Right lobe of liver (tissue), 6 donors: ENCODE measurements at regions not wholly inside any gene's neighbourhood (a gene's known extent, or its start where the extent isn't known, plus 50 kb on each side); places are given as distances from the start of the nearest gene placed in this dataset.

Experiments used
- ATAC-seq, 4 donors: fragments of 200-7000 bp; cut with Tn5 transposase; one replicate each; pipeline ENCODE4 v1.9.1; 2020; ENCODE audit warnings: mild to moderate bottlenecking in 4 of 4, moderate library complexity in 4 of 4
- DNase-seq, 3 donors: peaks; one replicate each; pipeline ENCODE4 v3.0.0-alpha.2; 2020
- H3K27ac ChIP-seq, 3 donors: fragments of 200-600 bp; one replicate each; pipeline ENCODE4 v1.8.0; 2022
- H3K27me3 ChIP-seq, 2 donors: fragments of 200-600 bp; one replicate each; pipeline ENCODE4 v1.8.0; 2022
- H3K36me3 ChIP-seq, 4 donors: fragments of 200-600 bp; sonication (generic) in 1 of 4; one replicate each; pipeline versions ENCODE4 v1.5.1 to v1.8.0; 2017 to 2022; ENCODE audit warnings: control low read depth in 1 of 4
- H3K4me1 ChIP-seq, 4 donors: fragments of 200-600 bp; sonication (generic) in 1 of 4; one replicate each; pipeline versions ENCODE4 v1.5.1 to v1.8.0; 2017 to 2022; ENCODE audit warnings: control low read depth in 1 of 4
- H3K4me3 ChIP-seq, 3 donors: fragments of 200-600 bp; one replicate each; pipeline ENCODE4 v1.8.0; 2022
- H3K9me3 ChIP-seq, 4 donors: fragments of 200-600 bp; sonication (generic) in 1 of 4; one replicate each; pipeline versions ENCODE4 v1.5.1 to v1.8.0; 2017 to 2022; ENCODE audit warnings: control low read depth in 1 of 4
- POLR2A ChIP-seq: fragments of 450-650 bp; IDR thresholded peaks from one replicate; pipeline ENCODE4 v1.6.1; 2017; ENCODE audit warnings: antibody characterized with exemption, mild to moderate bottlenecking
- WGBS: methylation state at CpG from one replicate; pipeline ENCODE4 v1.1.6; 2018; ENCODE audit warnings: low coverage, low lambda C conversion rate; ENCODE audit not compliant: insufficient coverage; ENCODE audit errors: missing lambda C conversion rate; 5-methylcytosine and 5-hydroxymethylcytosine counted together
- intact Hi-C, 2 donors: fragments of 100-400 bp; cut with DNase I; formaldehyde crosslinking; loops; one replicate each; pipeline versions ENCODE4 v1.11.2 to v1.14.1; 2022
- TF ChIP-seq, protein P1 (sequence below), 4 donors: fragments of 200-600 bp in 3 of 4; fragments of 450-650 bp in 1 of 4; IDR thresholded peaks; one replicate each; pipeline versions ENCODE4 v1.5.1 to v1.8.0; 2016 to 2022; ENCODE audit warnings: antibody characterized with exemption in 4 of 4, mild to moderate bottlenecking in 2 of 4
- donor health status: DM: no; HTN: yes; CAD: no.
- donor health status: DM: no; HTN: no; CAD: no.
- donor health status: DM: no; HTN: no; CAD: no.
- donor health status: DM: no; HTN: yes; CAD: no.
- donor health status: DM: no; HTN: yes; CAD: no.

DNA sequence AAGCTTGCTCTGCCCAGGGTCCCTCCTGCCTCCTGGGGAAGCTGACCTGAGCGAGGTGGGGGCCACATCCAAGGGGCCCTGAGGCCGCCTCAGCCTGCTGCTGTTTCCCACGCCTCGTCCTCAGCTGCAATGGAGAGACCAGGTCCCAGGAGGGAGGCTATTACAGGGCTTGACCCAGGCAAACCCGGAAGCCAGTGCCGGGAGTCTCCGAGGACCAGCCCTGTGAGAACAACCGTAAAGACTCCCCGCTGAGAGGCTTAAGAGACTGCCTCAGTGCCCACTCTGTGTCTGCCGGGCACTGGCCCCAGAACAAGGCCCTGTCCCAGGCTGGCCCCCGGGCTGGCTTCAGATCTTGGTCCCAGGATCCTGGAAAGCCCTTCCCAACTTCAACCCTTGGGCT lies 124.3 kb upstream of the FGF3 start:
- TF ChIP-seq, protein P1, sequence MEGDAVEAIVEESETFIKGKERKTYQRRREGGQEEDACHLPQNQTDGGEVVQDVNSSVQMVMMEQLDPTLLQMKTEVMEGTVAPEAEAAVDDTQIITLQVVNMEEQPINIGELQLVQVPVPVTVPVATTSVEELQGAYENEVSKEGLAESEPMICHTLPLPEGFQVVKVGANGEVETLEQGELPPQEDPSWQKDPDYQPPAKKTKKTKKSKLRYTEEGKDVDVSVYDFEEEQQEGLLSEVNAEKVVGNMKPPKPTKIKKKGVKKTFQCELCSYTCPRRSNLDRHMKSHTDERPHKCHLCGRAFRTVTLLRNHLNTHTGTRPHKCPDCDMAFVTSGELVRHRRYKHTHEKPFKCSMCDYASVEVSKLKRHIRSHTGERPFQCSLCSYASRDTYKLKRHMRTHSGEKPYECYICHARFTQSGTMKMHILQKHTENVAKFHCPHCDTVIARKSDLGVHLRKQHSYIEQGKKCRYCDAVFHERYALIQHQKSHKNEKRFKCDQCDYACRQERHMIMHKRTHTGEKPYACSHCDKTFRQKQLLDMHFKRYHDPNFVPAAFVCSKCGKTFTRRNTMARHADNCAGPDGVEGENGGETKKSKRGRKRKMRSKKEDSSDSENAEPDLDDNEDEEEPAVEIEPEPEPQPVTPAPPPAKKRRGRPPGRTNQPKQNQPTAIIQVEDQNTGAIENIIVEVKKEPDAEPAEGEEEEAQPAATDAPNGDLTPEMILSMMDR (IDR thresholded peaks at IDR 0.05) = no peak
- TF ChIP-seq POLR2A = no peak
- no peak for ATAC-seq
- 60% methylated on average over 3 of the region's 11 CpGs for WGBS
- Histone ChIP-seq H3K27me3 (no peaks in the 10 kb centered on the region), H3K27ac (no peak overlapping the region), H3K9me3 (no peaks in the 10 kb centered on the region), H3K4me3 (no peak overlapping the region), H3K4me1 (peaks cover 0 to 4% (median 0%) of the 10 kb centered on the region in 4 donors), H3K36me3 (no peaks in the 10 kb centered on the region)
- DNase-seq = peak in 1 of 3 donors; percentile 43
- intact Hi-C loops = no loop called here

- peak in 1 of 3 donors; percentile 48 for DNase-seq
- WGBS = 100% methylated on average over 1 of the region's 10 CpGs
- H3K27ac ChIP-seq = no peak overlapping the region
- H3K27me3 ChIP-seq = no peaks in the 10 kb centered on the region
- no peaks in the 10 kb centered on the region for H3K9me3 ChIP-seq
- intact Hi-C loops = no loop called here
- no peak for TF ChIP-seq POLR2A
- TF ChIP-seq, protein P1 (IDR thresholded peaks at IDR 0.05) = no peak
- no peaks in the 10 kb centered on the region for H3K36me3 ChIP-seq
- ATAC-seq = no peak
- H3K4me3 ChIP-seq = no peak overlapping the region
- peaks cover 0 to 4% (median 0%) of the 10 kb centered on the region in 4 donors for H3K4me1 ChIP-seq
Measured at GRCh38 chr11:69944146-69944795, 125.1 kb upstream of the FGF3 start.

GRCh38 chr11:69945157-69945556 lies 125.9 kb upstream of the FGF3 start:
- TF ChIP-seq POLR2A = no peak
- TF ChIP-seq, protein P1 (IDR thresholded peaks at IDR 0.05) = no peak
- WGBS = 78% methylated on average over 1 of the region's 1 CpG
- intact Hi-C loops = no loop called here
- no peak overlapping the region for H3K27ac ChIP-seq
- peaks cover 0 to 9% (median under 1%) of the 10 kb centered on the region in 4 donors for H3K4me1 ChIP-seq
- no peaks in the 10 kb centered on the region for H3K9me3 ChIP-seq
- ATAC-seq (no peak), DNase-seq (no peak)
- no peaks in the 10 kb centered on the region for H3K36me3 ChIP-seq
- H3K27me3 ChIP-seq = no peaks in the 10 kb centered on the region
- H3K4me3 ChIP-seq = no peak overlapping the region

- H3K4me3 ChIP-seq = no peak overlapping the region
- TF ChIP-seq, protein P1 (IDR thresholded peaks at IDR 0.05) = no peak
- TF ChIP-seq POLR2A = no peak
- no peaks in the 10 kb centered on the region for H3K27me3 ChIP-seq
- H3K36me3 ChIP-seq = no peaks in the 10 kb centered on the region
- no peaks in the 10 kb centered on the region for H3K9me3 ChIP-seq
- intact Hi-C loops = no loop called here
- DNase-seq = peak in 1 of 3 donors; percentile 22
- WGBS = 86% methylated on average over 5 of the region's 5 CpGs
- no peak for ATAC-seq
- H3K4me1 ChIP-seq = peaks cover 0 to 20% (median 5%) of the 10 kb centered on the region in 4 donors
- H3K27ac ChIP-seq = no peak overlapping the region
Measured at GRCh38 chr11:69947059-69947792, 128.0 kb upstream of the FGF3 start.
